ENCODE measurements at regions not wholly inside any gene's neighbourhood (a gene's known extent, or its start where the extent isn't known, plus 50 kb on each side); places are given as distances from the start of the nearest gene placed in this dataset.

DNA sequence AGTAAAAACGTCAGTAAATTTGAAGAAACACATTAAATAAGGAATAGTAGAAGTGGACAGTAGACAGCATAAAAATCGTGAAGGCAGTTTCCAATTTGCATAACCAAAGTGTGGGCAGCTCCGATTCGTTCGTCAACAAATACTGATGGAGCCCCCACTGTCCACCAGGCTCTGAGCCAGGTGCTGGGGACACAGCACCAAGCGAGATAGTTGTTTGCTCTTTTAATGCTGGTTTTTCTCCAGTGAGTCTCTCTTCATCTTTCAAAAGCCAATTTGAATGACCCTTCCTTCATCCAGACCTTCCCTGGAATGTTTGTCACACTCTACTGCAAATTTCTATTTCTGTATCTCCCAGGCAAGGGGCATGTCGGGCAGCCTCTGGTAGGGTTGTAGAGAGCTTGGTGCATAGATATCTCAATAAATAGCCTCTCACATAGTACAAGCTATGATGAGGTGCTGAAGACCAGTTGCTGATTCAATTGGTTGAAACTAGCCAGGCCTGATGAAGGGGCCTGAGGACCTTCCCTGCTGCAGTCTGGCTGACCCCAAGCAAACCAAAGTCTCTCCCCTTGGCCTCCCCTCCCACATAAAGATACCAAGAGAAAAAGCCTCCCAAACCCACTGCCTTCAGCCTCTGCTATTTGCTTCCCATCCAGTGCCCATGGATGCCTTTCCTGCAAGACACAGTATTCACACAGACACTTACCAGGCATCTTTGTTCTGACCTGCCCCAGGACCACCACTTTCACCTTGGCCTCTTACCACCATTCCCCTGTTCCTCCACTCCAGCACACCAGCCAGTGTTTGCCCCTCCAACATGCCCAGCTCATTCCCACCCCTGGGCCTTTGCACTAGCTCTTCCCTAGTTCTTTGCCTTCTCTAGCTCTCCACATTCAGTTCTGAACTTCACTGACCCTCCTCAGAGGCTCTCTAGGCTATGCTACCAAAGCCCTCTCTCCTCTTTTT is 125.2 kb downstream of the CEBPB start:
- peaks cover 26% of the 10 kb centered on the region for H3K4me1 Mint-ChIP-seq (ENCODE audit: low read depth)
- ATAC-seq (replicated peaks in 1 of 2) (no peak), DNase-seq (no peak)
- no peak overlapping the region for H3K4me3 Mint-ChIP-seq
- H3K27ac Mint-ChIP-seq = no peak overlapping the region
- peaks cover 0 to 2% of the 10 kb centered on the region in 2 donors for H3K9me3 Mint-ChIP-seq
- peaks cover 0 to 4% of the 10 kb centered on the region in 2 donors for H3K36me3 Mint-ChIP-seq (ENCODE audit: insufficient read depth in 2 of 2)
- H3K27me3 Mint-ChIP-seq (ENCODE audit: low read depth) = peaks cover 54% of the 10 kb centered on the region

DNA sequence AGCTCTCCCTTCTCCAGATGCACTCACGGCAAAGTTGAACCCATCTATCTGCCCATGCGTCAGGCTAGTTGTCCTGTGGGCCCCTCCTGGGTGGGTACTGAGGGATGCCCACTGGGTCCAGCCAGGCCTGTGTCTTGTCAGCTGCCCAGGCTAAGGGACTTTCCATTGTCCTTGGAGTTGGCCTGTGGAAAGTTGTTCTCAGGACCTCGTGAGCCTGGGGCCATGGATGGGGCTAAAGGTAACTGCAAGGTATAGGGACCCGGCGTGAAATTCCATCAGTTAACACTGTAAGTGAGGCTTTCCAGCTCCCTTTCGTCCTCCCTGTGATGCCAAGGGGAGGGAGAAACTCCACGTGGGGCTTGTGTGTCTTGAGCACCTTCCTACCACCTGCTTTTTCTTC is 126.5 kb downstream of the CEBPB start:
- H3K4me3 Mint-ChIP-seq = no peak overlapping the region
- H3K9me3 Mint-ChIP-seq = peaks cover 0 to 2% of the 10 kb centered on the region in 2 donors
- ATAC-seq (replicated peaks in 1 of 2) (no peak), DNase-seq (no peak)
- peaks cover 0 to 4% of the 10 kb centered on the region in 2 donors for H3K36me3 Mint-ChIP-seq (ENCODE audit: insufficient read depth in 2 of 2)
- peaks cover 33% of the 10 kb centered on the region for H3K4me1 Mint-ChIP-seq (ENCODE audit: low read depth)
- no peak overlapping the region for H3K27ac Mint-ChIP-seq
- peaks cover 52% of the 10 kb centered on the region for H3K27me3 Mint-ChIP-seq (ENCODE audit: low read depth)

DNA sequence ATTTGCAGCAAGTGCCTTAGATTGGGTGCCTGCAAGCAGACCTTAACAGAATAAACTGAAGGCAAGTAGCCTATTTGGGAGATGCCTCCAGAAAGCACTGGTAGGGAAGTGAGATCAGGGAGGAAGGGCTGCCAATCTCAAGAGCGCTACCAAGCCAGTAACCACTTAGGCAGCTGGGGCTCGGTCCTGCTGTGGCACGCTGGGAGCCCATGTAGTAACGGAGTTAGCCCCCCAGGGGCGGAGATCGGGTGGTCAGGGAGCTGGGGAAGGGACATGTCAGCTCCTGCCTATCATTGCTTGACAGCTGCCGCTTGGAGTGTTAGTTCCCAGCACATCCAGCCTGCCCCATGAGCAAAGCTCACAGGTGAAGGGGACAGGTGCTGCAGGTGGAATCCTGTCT is 127.0 kb downstream of the CEBPB start:
- H3K27ac Mint-ChIP-seq = no peak overlapping the region
- H3K9me3 Mint-ChIP-seq = peaks cover 0 to 2% of the 10 kb centered on the region in 2 donors
- no peak for ATAC-seq (replicated peaks in 1 of 2)
- H3K36me3 Mint-ChIP-seq (ENCODE audit: insufficient read depth in 2 of 2) = peaks cover 0 to 4% of the 10 kb centered on the region in 2 donors
- peaks cover 51% of the 10 kb centered on the region for H3K27me3 Mint-ChIP-seq (ENCODE audit: low read depth)
- H3K4me1 Mint-ChIP-seq (ENCODE audit: low read depth) = peaks cover 33% of the 10 kb centered on the region
- DNase-seq = no peak
- H3K4me3 Mint-ChIP-seq = no peak overlapping the region

DNA sequence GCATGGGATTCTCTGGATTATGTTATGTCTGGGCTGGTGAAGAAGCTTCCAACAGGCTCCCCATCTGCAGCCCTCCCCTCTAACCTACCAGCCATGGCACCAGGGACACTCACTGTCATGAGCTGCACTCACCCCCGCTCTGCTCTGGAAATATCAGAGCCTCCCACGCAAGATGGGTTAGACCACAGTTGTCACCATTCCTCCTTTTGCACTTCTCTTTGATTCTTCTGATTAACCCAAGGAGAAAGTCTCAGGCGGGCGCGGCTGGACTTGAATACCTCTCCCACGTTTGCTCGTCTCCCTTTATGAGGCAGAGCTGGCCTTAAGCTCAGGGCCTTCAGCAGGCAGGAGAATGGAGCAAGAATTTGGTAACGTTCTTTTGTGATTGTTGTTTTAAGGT is 128.1 kb downstream of the CEBPB start:
- ATAC-seq (replicated peaks in 1 of 2) = peak in 1 of 2 donors; percentile 26
- H3K4me3 Mint-ChIP-seq = no peak overlapping the region
- peaks cover 33% of the 10 kb centered on the region for H3K4me1 Mint-ChIP-seq (ENCODE audit: low read depth)
- peaks cover 48% of the 10 kb centered on the region for H3K27me3 Mint-ChIP-seq (ENCODE audit: low read depth)
- H3K9me3 Mint-ChIP-seq = peaks cover 0 to 2% of the 10 kb centered on the region in 2 donors
- H3K36me3 Mint-ChIP-seq (ENCODE audit: insufficient read depth in 2 of 2) = peaks cover 0 to 4% of the 10 kb centered on the region in 2 donors
- H3K27ac Mint-ChIP-seq = no peak overlapping the region
- DNase-seq = no peak

DNA sequence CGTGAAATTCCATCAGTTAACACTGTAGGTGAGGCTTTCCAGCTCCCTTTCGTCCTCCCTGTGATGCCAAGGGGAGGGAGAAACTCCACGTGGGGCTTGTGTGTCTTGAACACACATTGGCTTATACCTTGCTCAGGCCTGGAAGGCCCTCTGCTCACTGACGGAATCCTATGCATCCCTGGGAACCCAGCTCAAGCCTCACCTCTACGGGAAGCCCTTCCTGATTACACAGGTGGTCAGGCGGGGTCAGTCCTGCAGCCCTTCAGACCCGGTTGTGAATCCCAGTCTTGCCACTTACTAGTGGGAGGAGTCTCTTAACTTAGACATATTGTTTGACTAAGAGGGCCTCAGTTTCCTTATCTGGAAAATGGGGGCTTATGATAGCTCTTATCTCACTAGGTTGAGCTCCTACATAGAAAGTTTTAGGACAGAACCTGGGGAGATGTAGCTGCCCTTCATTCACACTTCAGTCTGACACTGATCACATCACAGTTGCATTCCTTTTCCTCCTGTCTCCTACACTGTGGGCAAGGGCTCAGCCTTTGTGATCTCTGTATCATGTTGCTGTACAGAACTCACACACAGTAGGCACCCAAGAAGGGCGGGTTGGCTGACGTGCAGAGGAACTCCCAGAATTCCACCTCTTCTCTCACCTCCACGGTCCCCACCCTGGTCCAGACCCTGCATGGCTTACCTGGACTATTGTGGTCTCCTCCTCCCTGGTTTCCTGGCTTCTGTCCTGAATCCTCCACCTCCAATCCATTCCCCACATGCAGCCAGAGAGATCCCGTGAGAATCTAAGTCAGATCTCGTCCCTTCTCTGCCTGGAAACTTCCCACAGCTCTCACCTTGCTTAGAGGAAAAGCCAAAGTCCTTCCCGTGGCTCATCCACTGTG is 129.6 kb downstream of the CEBPB start:
- peaks cover 34% of the 10 kb centered on the region for H3K27me3 Mint-ChIP-seq (ENCODE audit: low read depth)
- H3K27ac Mint-ChIP-seq = no peak overlapping the region
- peak overlapping the region; percentile 56 to 58 for H3K4me3 Mint-ChIP-seq
- H3K9me3 Mint-ChIP-seq = peaks cover 2 to 3% of the 10 kb centered on the region in 2 donors
- DNase-seq = no peak
- ATAC-seq (replicated peaks in 1 of 2) = no peak
- peaks cover 33% of the 10 kb centered on the region for H3K4me1 Mint-ChIP-seq (ENCODE audit: low read depth)
- peaks cover 0 to 2% of the 10 kb centered on the region in 2 donors for H3K36me3 Mint-ChIP-seq (ENCODE audit: insufficient read depth in 2 of 2)

DNA sequence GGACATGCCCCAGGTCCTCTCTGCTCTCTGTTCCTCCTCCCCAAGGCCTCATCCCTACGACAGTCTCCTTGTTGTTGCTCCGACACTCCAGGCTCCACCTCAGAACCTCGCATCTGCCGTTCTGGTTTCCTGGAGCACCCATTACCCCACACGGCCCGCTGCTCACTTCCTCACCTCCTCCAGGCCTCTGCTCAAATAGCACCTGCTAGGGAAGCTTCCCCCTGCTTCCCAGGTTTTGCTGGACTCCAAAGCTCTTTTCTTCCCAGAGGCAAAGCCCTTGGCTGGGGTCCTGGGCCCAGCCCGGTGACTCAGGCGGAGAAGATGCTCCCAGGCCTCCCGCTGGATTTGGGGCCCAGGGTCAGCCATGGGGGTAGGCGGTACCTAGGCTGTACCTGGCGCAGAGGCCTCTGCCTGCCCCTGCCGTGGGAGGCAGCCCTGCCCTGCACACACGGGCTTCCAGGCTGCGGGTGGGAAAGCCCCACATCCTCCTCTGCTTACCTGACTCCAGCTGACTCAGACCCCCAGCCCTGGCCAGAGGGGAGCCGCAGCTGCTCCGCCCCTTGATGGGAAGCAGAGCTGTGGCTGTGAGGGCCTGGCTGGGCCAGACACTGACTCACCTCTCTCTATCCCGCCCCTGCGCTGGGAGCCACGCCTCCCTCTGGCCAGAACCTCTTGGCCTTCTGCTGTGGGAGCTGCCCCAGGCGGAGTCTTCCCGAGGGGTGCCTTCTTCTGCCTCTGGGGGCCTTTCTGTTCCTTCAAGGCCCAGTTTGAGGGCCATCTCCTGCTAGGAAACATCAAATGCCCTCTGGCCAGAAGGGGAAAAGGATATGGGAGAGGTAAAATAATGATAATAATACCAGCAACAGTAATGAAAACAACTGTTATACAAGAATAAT is 130.5 kb downstream of the CEBPB start:
- H3K4me3 Mint-ChIP-seq = peak overlapping the region; percentile 56 to 58
- H3K36me3 Mint-ChIP-seq (ENCODE audit: insufficient read depth in 2 of 2) = peaks cover 0 to 3% of the 10 kb centered on the region in 2 donors
- peaks cover 29% of the 10 kb centered on the region for H3K27me3 Mint-ChIP-seq (ENCODE audit: low read depth)
- DNase-seq (peak; percentile 67 to 72), ATAC-seq (replicated peaks in 1 of 2) (peak; percentile 94 to 95)
- H3K27ac Mint-ChIP-seq = no peak overlapping the region
- peaks cover 2 to 3% of the 10 kb centered on the region in 2 donors for H3K9me3 Mint-ChIP-seq
- H3K4me1 Mint-ChIP-seq (ENCODE audit: low read depth) = peaks cover 33% of the 10 kb centered on the region

DNA sequence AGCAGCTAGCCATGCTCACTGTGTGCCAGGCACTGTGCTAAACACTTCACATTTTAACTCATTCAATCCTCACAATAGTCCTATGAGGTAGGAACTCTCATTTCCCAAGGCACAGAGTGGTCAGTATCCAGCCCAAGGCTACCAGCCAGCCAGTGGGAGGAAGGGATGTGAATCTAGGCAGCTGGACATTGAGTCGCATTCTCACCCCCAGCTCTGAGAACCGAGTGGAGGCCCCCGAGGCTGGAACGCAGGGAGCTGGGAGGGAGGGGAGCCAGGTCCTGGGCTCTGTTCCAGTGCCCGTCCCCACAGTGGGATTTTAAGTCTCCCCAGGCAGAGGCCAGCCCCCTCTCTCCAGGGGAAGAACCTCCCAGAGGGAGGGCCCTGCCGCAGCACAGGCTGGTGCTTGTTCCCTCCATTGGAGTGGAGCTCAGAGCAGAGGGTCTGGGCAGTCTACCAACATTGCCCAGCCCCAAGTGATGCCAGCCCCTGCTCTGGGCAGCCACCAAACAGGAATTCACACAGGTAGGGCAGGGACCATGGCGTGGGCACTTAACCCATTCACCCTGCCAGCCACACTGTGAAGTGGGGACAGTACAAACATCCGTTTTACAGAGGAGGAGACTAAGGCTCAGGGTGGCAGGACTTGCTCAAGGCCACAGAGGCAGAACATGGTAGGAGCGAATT is 131.3 kb downstream of the CEBPB start:
- H3K9me3 Mint-ChIP-seq = peaks cover 2 to 3% of the 10 kb centered on the region in 2 donors
- H3K4me3 Mint-ChIP-seq = no peak overlapping the region
- peaks cover 33% of the 10 kb centered on the region for H3K4me1 Mint-ChIP-seq (ENCODE audit: low read depth)
- no peak for ATAC-seq (replicated peaks in 1 of 2)
- H3K27me3 Mint-ChIP-seq (ENCODE audit: low read depth) = peaks cover 21% of the 10 kb centered on the region
- H3K27ac Mint-ChIP-seq = no peak overlapping the region
- DNase-seq = no peak
- peaks cover 0 to 3% of the 10 kb centered on the region in 2 donors for H3K36me3 Mint-ChIP-seq (ENCODE audit: insufficient read depth in 2 of 2)

DNA sequence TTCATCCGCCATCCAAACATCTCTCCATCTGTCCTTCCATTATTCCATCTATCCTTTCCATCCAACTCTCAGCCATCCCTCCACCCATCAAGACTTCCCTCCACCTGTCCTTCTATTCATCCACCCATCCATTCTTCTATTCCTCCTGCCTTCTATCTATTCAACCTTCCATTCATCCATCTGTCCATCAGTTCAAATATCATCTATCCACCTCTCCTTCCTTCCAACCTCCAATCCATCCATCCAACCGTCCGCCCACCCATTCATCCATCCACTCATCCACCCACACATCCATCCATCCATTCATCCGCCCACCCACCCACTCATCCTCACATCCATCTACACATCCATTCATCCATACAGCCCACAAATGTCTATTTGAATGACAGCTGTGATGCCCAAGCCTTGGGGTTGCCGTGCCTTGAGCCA is 132.1 kb downstream of the CEBPB start:
- no peak overlapping the region for H3K27ac Mint-ChIP-seq
- peaks cover 2 to 3% of the 10 kb centered on the region in 2 donors for H3K9me3 Mint-ChIP-seq
- ATAC-seq (replicated peaks in 1 of 2) = no peak
- DNase-seq = no peak
- H3K4me3 Mint-ChIP-seq = no peak overlapping the region
- peaks cover 33% of the 10 kb centered on the region for H3K4me1 Mint-ChIP-seq (ENCODE audit: low read depth)
- peaks cover 13% of the 10 kb centered on the region for H3K27me3 Mint-ChIP-seq (ENCODE audit: low read depth)
- H3K36me3 Mint-ChIP-seq (ENCODE audit: insufficient read depth in 2 of 2) = peaks cover 0 to 4% of the 10 kb centered on the region in 2 donors

DNA sequence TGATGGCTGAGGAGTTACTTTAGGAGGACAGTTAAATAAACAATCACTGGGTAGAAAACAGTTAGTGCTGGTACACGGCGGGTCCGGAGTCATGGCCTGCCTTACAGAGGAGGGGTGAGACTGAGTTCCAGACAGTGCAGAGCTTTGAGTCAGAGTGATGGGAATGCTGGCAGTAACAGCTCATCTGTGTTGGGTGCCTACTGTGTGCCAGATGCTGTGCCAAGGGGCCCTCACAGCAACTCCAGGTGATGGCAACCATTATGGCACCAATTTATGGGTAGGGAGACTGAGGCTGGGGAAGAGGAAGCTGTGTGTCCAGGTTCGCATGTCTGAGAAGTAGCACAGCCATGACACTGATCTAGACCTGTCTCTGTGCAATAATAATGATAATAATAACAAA is 132.6 kb downstream of the CEBPB start:
- H3K27me3 Mint-ChIP-seq (ENCODE audit: low read depth) = peaks cover 12% of the 10 kb centered on the region
- H3K4me3 Mint-ChIP-seq = no peak overlapping the region
- DNase-seq (no peak), ATAC-seq (replicated peaks in 1 of 2) (no peak)
- peaks cover 33% of the 10 kb centered on the region for H3K4me1 Mint-ChIP-seq (ENCODE audit: low read depth)
- H3K27ac Mint-ChIP-seq = no peak overlapping the region
- peaks cover 3 to 7% of the 10 kb centered on the region in 2 donors for H3K9me3 Mint-ChIP-seq
- H3K36me3 Mint-ChIP-seq (ENCODE audit: insufficient read depth in 2 of 2) = peaks cover 1 to 6% of the 10 kb centered on the region in 2 donors

DNA sequence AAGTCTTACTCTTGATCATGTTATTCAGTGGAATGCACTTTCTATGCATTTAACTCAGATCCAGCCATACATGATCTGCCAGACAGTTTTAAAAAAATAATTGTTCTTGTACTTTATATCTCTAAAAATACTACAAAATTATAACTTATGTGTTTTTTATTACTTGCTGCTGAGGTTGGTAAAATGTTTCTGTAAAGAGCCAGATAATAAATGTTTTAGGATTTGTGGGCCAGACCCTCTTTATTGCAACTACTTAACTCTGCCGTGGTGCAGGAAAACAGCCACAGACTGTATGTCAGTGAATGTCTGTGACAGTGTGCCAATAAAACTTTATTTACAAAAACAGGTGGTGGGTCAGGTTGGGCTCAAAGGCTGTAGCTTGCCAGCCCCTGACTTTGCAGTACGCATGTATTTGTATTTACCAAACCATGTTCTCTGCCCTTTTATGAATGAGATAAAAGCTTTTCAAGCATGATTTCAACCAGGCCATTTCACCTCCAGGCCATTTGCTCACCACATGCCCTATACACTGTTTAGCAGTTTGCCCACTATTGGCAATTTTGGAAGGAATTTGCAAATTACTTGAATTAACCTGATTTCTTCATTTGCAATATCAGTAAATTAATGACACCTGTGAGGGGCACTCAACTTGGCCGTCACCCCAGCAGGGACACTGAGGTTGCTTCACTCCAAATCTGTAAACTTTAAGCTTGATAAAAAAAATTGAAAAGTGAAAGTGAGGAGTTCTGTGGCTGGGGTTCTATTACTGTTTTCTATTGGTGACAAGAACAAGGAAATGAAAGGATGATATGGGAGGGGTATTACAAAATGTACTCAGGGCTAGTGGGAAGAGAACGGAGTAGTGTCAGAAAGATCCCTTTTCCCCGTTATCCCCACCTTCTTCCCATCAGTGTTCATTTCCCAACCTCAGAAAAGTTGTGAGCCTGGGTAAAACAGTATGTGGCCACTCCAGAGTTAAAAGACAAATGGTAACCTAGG is 133.4 kb downstream of the CEBPB start:
- Mint-ChIP-seq H3K4me1 (ENCODE audit: low read depth) (peaks cover 26% of the 10 kb centered on the region), H3K9me3 (peaks cover 3 to 8% of the 10 kb centered on the region in 2 donors), H3K36me3 (ENCODE audit: insufficient read depth in 2 of 2) (peaks cover 1 to 6% of the 10 kb centered on the region in 2 donors), H3K27ac (no peak overlapping the region), H3K27me3 (ENCODE audit: low read depth) (peaks cover 12% of the 10 kb centered on the region), H3K4me3 (no peak overlapping the region)
- ATAC-seq (replicated peaks in 1 of 2) (no peak), DNase-seq (no peak)

DNA sequence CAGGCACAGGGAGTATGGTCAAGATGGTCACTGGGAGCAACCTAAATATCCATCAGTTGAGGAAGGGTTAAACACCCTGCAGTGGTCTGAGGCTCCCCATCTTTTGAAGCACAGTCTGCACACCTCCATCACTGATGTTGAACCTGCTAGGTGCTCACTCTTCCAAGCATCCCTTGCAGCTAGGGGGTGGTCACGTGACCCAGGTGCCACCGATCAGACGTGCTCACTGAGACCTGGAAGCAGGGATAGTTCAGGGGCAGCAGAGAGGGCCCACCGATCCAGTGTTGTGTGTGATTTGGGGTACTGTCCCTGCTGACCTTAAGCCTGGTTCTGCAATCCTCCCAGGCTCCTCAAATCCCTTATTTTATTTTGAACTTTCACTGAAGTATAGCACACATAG is 134.6 kb downstream of the CEBPB start:
- Mint-ChIP-seq H3K9me3 (peaks cover 3 to 12% of the 10 kb centered on the region in 2 donors), H3K27me3 (ENCODE audit: low read depth) (peaks cover 22% of the 10 kb centered on the region), H3K27ac (no peak overlapping the region), H3K4me1 (ENCODE audit: low read depth) (peaks cover 22% of the 10 kb centered on the region), H3K4me3 (no peak overlapping the region), H3K36me3 (ENCODE audit: insufficient read depth in 2 of 2) (peaks cover 1 to 9% of the 10 kb centered on the region in 2 donors)
- ATAC-seq (replicated peaks in 1 of 2) (no peak), DNase-seq (no peak)

Data from activated T-cell treated with anti-CD3 and anti-CD28 coated beads, Interleukin-2, amount 50 U/mL, for 72 hours (primary cell).